ENCODE measurements at regions not wholly inside any gene's neighbourhood (a gene's known extent, or its start where the extent isn't known, plus 50 kb on each side); places are given as distances from the start of the nearest gene placed in this dataset.

DNA sequence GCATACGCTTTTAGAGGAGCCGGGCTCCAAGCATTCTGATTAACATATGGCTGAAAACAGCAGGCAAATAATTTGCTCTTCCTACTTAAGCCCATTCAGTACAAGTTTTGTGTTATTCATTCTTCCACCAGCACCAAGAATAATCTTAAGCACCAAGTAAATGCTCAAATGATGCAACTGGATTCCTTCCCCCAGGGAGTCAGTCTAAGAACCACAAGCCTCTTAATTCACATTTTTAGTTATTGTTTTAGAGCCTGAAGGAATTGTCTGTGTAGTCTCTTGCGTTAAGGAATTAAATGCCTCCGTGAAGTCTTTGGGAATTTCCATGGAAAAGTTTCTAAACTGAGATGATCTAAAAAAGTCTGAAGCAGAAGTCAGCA, 61.5 kb upstream of the MAGEB2 start:
- Histone ChIP-seq H3K27ac (ENCODE audit: low read depth, low read length, poor library complexity, severe bottlenecking) (no peak overlapping the region), H3K9me2 (ENCODE audit: insufficient read depth, low read length) (no peaks in the 10 kb centered on the region), H3K9me3 (ENCODE audit: low read length) (no peaks in the 10 kb centered on the region), H3K4me1 (ENCODE audit: insufficient read depth, low read length, poor library complexity, severe bottlenecking) (no peaks in the 10 kb centered on the region), H2AFZ (ENCODE audit: low read length) (no peak overlapping the region), H3K4me2 (ENCODE audit: low read length) (no peak overlapping the region), H4K20me1 (ENCODE audit: insufficient read depth, low read length) (no peaks in the 10 kb centered on the region), H3K4me3 (ENCODE audit: low read depth, low read length, poor library complexity, severe bottlenecking) (no peak overlapping the region), H3K79me2 (ENCODE audit: insufficient read depth, low read depth, low read length) (no peaks in the 10 kb centered on the region), H3K36me3 (ENCODE audit: insufficient read depth, low read length) (no peaks in the 10 kb centered on the region)
- TF ChIP-seq EZH2phosphoT487 (IDR thresholded peaks at IDR 0.05; ENCODE audit: borderline replicate concordance, low read depth, low read length) (no peak), CTCF (conservative IDR thresholded peaks at IDR 0.05; ENCODE audit: low read length) (no peak)
- ChIA-PET CTCF (ENCODE audit: unreplicated experiment) (no interaction called here), POLR2A (no interaction called here)
- DNase-seq (ENCODE audit: low spot score), result no peak
- no TSS peak for BruUV-seq (replicated peaks)
- intact Hi-C loops (cut with micrococcal nuclease; ENCODE audit: unreplicated experiment), result no loop called here

- Histone ChIP-seq H3K9me2 (ENCODE audit: insufficient read depth, low read length) (no peaks in the 10 kb centered on the region), H3K4me1 (ENCODE audit: insufficient read depth, low read length, poor library complexity, severe bottlenecking) (no peaks in the 10 kb centered on the region), H3K27ac (ENCODE audit: low read depth, low read length, poor library complexity, severe bottlenecking) (no peak overlapping the region), H2AFZ (ENCODE audit: low read length) (no peak overlapping the region), H3K36me3 (ENCODE audit: insufficient read depth, low read length) (no peaks in the 10 kb centered on the region), H3K4me2 (ENCODE audit: low read length) (no peak overlapping the region), H3K79me2 (ENCODE audit: insufficient read depth, low read depth, low read length) (no peaks in the 10 kb centered on the region), H3K4me3 (ENCODE audit: low read depth, low read length, poor library complexity, severe bottlenecking) (no peak overlapping the region), H4K20me1 (ENCODE audit: insufficient read depth, low read length) (no peaks in the 10 kb centered on the region), H3K9me3 (ENCODE audit: low read length) (no peaks in the 10 kb centered on the region)
- ChIA-PET POLR2A (no interaction called here), CTCF (ENCODE audit: unreplicated experiment) (no interaction called here)
- intact Hi-C loops (cut with micrococcal nuclease; ENCODE audit: unreplicated experiment), result no loop called here
- no peak for DNase-seq (ENCODE audit: low spot score)
- no TSS peak for BruUV-seq (replicated peaks)
- TF ChIP-seq EZH2phosphoT487 (IDR thresholded peaks at IDR 0.05; ENCODE audit: borderline replicate concordance, low read depth, low read length), result no peak
- no peak for TF ChIP-seq CTCF (conservative IDR thresholded peaks at IDR 0.05; ENCODE audit: low read length)
These were observed 59.4 kb upstream of the MAGEB2 start for GRCh38 chrX:30156009-30156408.

- Histone ChIP-seq H3K4me2 (ENCODE audit: low read length) (no peak overlapping the region), H3K27ac (ENCODE audit: low read depth, low read length, poor library complexity, severe bottlenecking) (no peak overlapping the region), H4K20me1 (ENCODE audit: insufficient read depth, low read length) (no peaks in the 10 kb centered on the region), H2AFZ (ENCODE audit: low read length) (no peak overlapping the region), H3K9me3 (ENCODE audit: low read length) (no peaks in the 10 kb centered on the region), H3K9me2 (ENCODE audit: insufficient read depth, low read length) (no peaks in the 10 kb centered on the region), H3K4me1 (ENCODE audit: insufficient read depth, low read length, poor library complexity, severe bottlenecking) (no peaks in the 10 kb centered on the region), H3K36me3 (ENCODE audit: insufficient read depth, low read length) (no peaks in the 10 kb centered on the region), H3K79me2 (ENCODE audit: insufficient read depth, low read depth, low read length) (no peaks in the 10 kb centered on the region), H3K4me3 (ENCODE audit: low read depth, low read length, poor library complexity, severe bottlenecking) (no peak overlapping the region)
- intact Hi-C loops (cut with micrococcal nuclease; ENCODE audit: unreplicated experiment), result no loop called here
- no peak for TF ChIP-seq EZH2phosphoT487 (IDR thresholded peaks at IDR 0.05; ENCODE audit: borderline replicate concordance, low read depth, low read length)
- TF ChIP-seq CTCF (conservative IDR thresholded peaks at IDR 0.05; ENCODE audit: low read length), result no peak
- ChIA-PET POLR2A (no interaction called here), CTCF (ENCODE audit: unreplicated experiment) (no interaction called here)
- no peak for DNase-seq (ENCODE audit: low spot score)
- no TSS peak for BruUV-seq (replicated peaks)
These were observed 58.3 kb upstream of the MAGEB2 start for GRCh38 chrX:30156880-30157560.

Measured in OCI-LY7 (cell line).